ELR (cell line): ENCODE measurements at regions not wholly inside any gene's neighbourhood (a gene's known extent, or its start where the extent isn't known, plus 50 kb on each side); places are given as distances from the start of the nearest gene placed in this dataset.
A peak's percentile ranks its signal among the peaks of the same experiment; 100 is the strongest.
"Not testable (repeated sequence)": the region's sequence is repeated elsewhere in the genome, so short reads cannot be mapped to it uniquely, and the experiment has no call there.

ENCODE experiments used
- DNase-seq: peaks from one replicate; pipeline ENCODE4 v3.0.0-alpha.2; 2015; ENCODE audit warnings: low read depth

GRCh38 chr5:125848751-125849150 is 574.5 kb upstream of the GRAMD2B start:
- no peak for DNase-seq

- no peak for DNase-seq
These were observed 566.3 kb upstream of the GRAMD2B start for GRCh38 chr5:125856949-125857348.

- no peak for DNase-seq
These were observed 559.6 kb upstream of the GRAMD2B start for GRCh38 chr5:125863579-125863978.

GRCh38 chr5:125865166-125865815 is 557.9 kb upstream of the GRAMD2B start:
- no peak for DNase-seq

GRCh38 chr5:125868036-125868435 is 555.2 kb upstream of the GRAMD2B start:
- DNase-seq: no peak

GRCh38 chr5:125870256-125870655 is 553.0 kb upstream of the GRAMD2B start:
- DNase-seq: no peak

- DNase-seq: no peak
These were observed 549.2 kb upstream of the GRAMD2B start for GRCh38 chr5:125874057-125874456.

GRCh38 chr5:125874717-125875116 is 548.5 kb upstream of the GRAMD2B start:
- no peak for DNase-seq

- DNase-seq: no peak
These were observed 546.0 kb upstream of the GRAMD2B start for GRCh38 chr5:125877248-125877647.

GRCh38 chr5:125882061-125882460 is 541.1 kb upstream of the GRAMD2B start:
- DNase-seq: no peak

- no peak for DNase-seq
These were observed 540.0 kb upstream of the GRAMD2B start for GRCh38 chr5:125883223-125883622.

GRCh38 chr5:125888358-125888757 is 534.9 kb upstream of the GRAMD2B start:
- DNase-seq: no peak

GRCh38 chr5:125890511-125890931 is 532.7 kb upstream of the GRAMD2B start:
- DNase-seq: no peak

GRCh38 chr5:125891061-125891725 is 532.0 kb upstream of the GRAMD2B start:
- DNase-seq: no peak

GRCh38 chr5:125894383-125894782 is 528.8 kb upstream of the GRAMD2B start:
- DNase-seq: no peak

- no peak for DNase-seq
These were observed 526.8 kb upstream of the GRAMD2B start for GRCh38 chr5:125896368-125896767.

GRCh38 chr5:125897089-125897488 is 526.1 kb upstream of the GRAMD2B start:
- DNase-seq: no peak

- no peak for DNase-seq
These were observed 524.3 kb upstream of the GRAMD2B start for GRCh38 chr5:125898851-125899405.

GRCh38 chr5:125912028-125912427 is 511.2 kb upstream of the GRAMD2B start:
- DNase-seq: no peak

- DNase-seq: no peak
These were observed 510.0 kb upstream of the GRAMD2B start for GRCh38 chr5:125913200-125913599.

GRCh38 chr5:125914471-125914870 is 508.7 kb upstream of the GRAMD2B start:
- DNase-seq: no peak

GRCh38 chr5:125923958-125924357 is 499.3 kb upstream of the GRAMD2B start:
- DNase-seq: not testable (repeated sequence)

GRCh38 chr5:125926172-125926571 is 497.0 kb upstream of the GRAMD2B start:
- DNase-seq: no peak

- DNase-seq: peak; percentile 0
These were observed 494.5 kb upstream of the GRAMD2B start for GRCh38 chr5:125928663-125929062.
